Myocyte (in vitro differentiated cells): ENCODE measurements at regions not wholly inside any gene's neighbourhood (a gene's known extent, or its start where the extent isn't known, plus 50 kb on each side); places are given as distances from the start of the nearest gene placed in this dataset.

Experiments
- DNase-seq: peaks from one replicate; pipeline ENCODE4 v3.0.0-alpha.2; 2012; ENCODE audit warnings: low read depth

GRCh38 chrX:39654183-39654925 is 443.4 kb downstream of the BCOR start:
- no peak for DNase-seq

GRCh38 chrX:39654952-39655351 is 442.8 kb downstream of the BCOR start:
- DNase-seq: no peak

- DNase-seq: peak; percentile 14
Observed at GRCh38 chrX:39661116-39661907, 436.4 kb downstream of the BCOR start.

GRCh38 chrX:39665830-39666518 is 431.8 kb downstream of the BCOR start:
- no peak for DNase-seq

- DNase-seq: no peak
Observed at GRCh38 chrX:39667191-39667590, 430.6 kb downstream of the BCOR start.

- DNase-seq: no peak
Observed at GRCh38 chrX:39667736-39668482, 429.8 kb downstream of the BCOR start.

GRCh38 chrX:39669668-39670067 is 428.1 kb downstream of the BCOR start:
- DNase-seq: no peak

- no peak for DNase-seq
Observed at GRCh38 chrX:39670281-39670680, 427.5 kb downstream of the BCOR start.

- DNase-seq: no peak
Observed at GRCh38 chrX:39672405-39672804, 425.4 kb downstream of the BCOR start.

GRCh38 chrX:39674490-39675161 is 423.1 kb downstream of the BCOR start:
- no peak for DNase-seq

- no peak for DNase-seq
Observed at GRCh38 chrX:39675162-39675553, 422.6 kb downstream of the BCOR start.

- DNase-seq: no peak
Observed at GRCh38 chrX:39675619-39676018, 422.1 kb downstream of the BCOR start.

GRCh38 chrX:39676434-39676833 is 421.3 kb downstream of the BCOR start:
- no peak for DNase-seq

GRCh38 chrX:39677585-39677977 is 420.2 kb downstream of the BCOR start:
- no peak for DNase-seq

GRCh38 chrX:39677978-39678791 is 419.6 kb downstream of the BCOR start:
- DNase-seq: no peak

- peak; percentile 32 for DNase-seq
Observed at GRCh38 chrX:39678914-39679313, 418.8 kb downstream of the BCOR start.

GRCh38 chrX:39679497-39680157 is 418.1 kb downstream of the BCOR start:
- DNase-seq: peak; percentile 7

GRCh38 chrX:39681885-39682284 is 415.9 kb downstream of the BCOR start:
- DNase-seq: no peak

- no peak for DNase-seq
Observed at GRCh38 chrX:39682778-39683177, 415.0 kb downstream of the BCOR start.

GRCh38 chrX:39688219-39688575 is 409.6 kb downstream of the BCOR start:
- DNase-seq: no peak
